Type B pancreatic cell (in vitro differentiated cells): ENCODE measurements at regions not wholly inside any gene's neighbourhood (a gene's known extent, or its start where the extent isn't known, plus 50 kb on each side); places are given as distances from the start of the nearest gene placed in this dataset.

Experiments
- DNase-seq: peaks from one replicate; pipeline ENCODE4 v3.0.0; 2021; ENCODE audit warnings: mixed read lengths; ENCODE audit not compliant: unreplicated experiment; ENCODE audit errors: extremely low spot score
- H3K27ac Mint-ChIP-seq: 2 replicates; pipeline ENCODE4 v1.8.0; 2021; ENCODE audit warnings: mild to moderate bottlenecking, mixed read lengths
- H3K27me3 Mint-ChIP-seq: 2 replicates; pipeline ENCODE4 v1.8.0; 2021; ENCODE audit warnings: mixed read lengths
- H3K36me3 Mint-ChIP-seq: 2 replicates; pipeline ENCODE4 v1.8.0; 2021; ENCODE audit warnings: mixed read lengths
- H3K4me1 Mint-ChIP-seq: one replicate; pipeline ENCODE4 v1.8.0; 2021; ENCODE audit warnings: mixed read lengths; ENCODE audit not compliant: unreplicated experiment
- H3K4me3 Mint-ChIP-seq: 2 replicates; pipeline ENCODE4 v1.8.0; 2021; ENCODE audit warnings: mild to moderate bottlenecking, mixed read lengths
- H3K9me3 Mint-ChIP-seq: 2 replicates; pipeline ENCODE4 v1.8.0; 2021; ENCODE audit warnings: mixed read lengths
- CTCF ChIP-seq: fragments of 200-600 bp; sonication (generic); conservative IDR thresholded peaks from 2 replicates; pipeline ENCODE4 v1.5.0; 2021; ENCODE audit warnings: antibody characterized with exemption, mild to moderate bottlenecking

- Mint-ChIP-seq H3K4me1 (peaks cover 9% of the 10 kb centered on the region), H3K9me3 (no peaks in the 10 kb centered on the region), H3K36me3 (no peaks in the 10 kb centered on the region), H3K27me3 (peaks cover 53% of the 10 kb centered on the region), H3K27ac (no peak overlapping the region), H3K4me3 (peak overlapping the region; percentile 76)
- no peak for TF ChIP-seq CTCF
- no peak for DNase-seq
Measured at GRCh38 chr5:171630350-171631065, 155.1 kb upstream of the SMIM23 start.

GRCh38 chr5:171632616-171633015, 153.0 kb upstream of the SMIM23 start:
- Mint-ChIP-seq H3K27ac (no peak overlapping the region), H3K4me1 (peaks cover 9% of the 10 kb centered on the region), H3K27me3 (peaks cover 34% of the 10 kb centered on the region), H3K4me3 (no peak overlapping the region), H3K36me3 (no peaks in the 10 kb centered on the region), H3K9me3 (no peaks in the 10 kb centered on the region)
- no peak for TF ChIP-seq CTCF
- no peak for DNase-seq

- peaks cover 9% of the 10 kb centered on the region for H3K4me1 Mint-ChIP-seq
- TF ChIP-seq CTCF, result no peak
- H3K36me3 Mint-ChIP-seq, result no peaks in the 10 kb centered on the region
- no peak overlapping the region for H3K4me3 Mint-ChIP-seq
- H3K27ac Mint-ChIP-seq, result no peak overlapping the region
- H3K27me3 Mint-ChIP-seq, result peaks cover 25% of the 10 kb centered on the region
- no peaks in the 10 kb centered on the region for H3K9me3 Mint-ChIP-seq
- no peak for DNase-seq
Measured at GRCh38 chr5:171633776-171634470, 151.7 kb upstream of the SMIM23 start.

- no peak overlapping the region for H3K27ac Mint-ChIP-seq
- H3K9me3 Mint-ChIP-seq, result no peaks in the 10 kb centered on the region
- peaks cover 10% of the 10 kb centered on the region for H3K4me1 Mint-ChIP-seq
- H3K27me3 Mint-ChIP-seq, result peaks cover 19% of the 10 kb centered on the region
- DNase-seq, result no peak
- H3K4me3 Mint-ChIP-seq, result no peak overlapping the region
- no peaks in the 10 kb centered on the region for H3K36me3 Mint-ChIP-seq
- TF ChIP-seq CTCF, result no peak
Measured at GRCh38 chr5:171634511-171634910, 151.1 kb upstream of the SMIM23 start.

- DNase-seq, result no peak
- Mint-ChIP-seq H3K9me3 (no peaks in the 10 kb centered on the region), H3K4me1 (peaks cover 16% of the 10 kb centered on the region), H3K27ac (no peak overlapping the region), H3K4me3 (no peak overlapping the region), H3K36me3 (no peaks in the 10 kb centered on the region), H3K27me3 (peaks cover 14% of the 10 kb centered on the region)
- TF ChIP-seq CTCF, result no peak
Measured at GRCh38 chr5:171635028-171635427, 150.6 kb upstream of the SMIM23 start.
